B cell (primary cell): ENCODE measurements at regions not wholly inside any gene's neighbourhood (a gene's known extent, or its start where the extent isn't known, plus 50 kb on each side); places are given as distances from the start of the nearest gene placed in this dataset.

Source experiments
- ATAC-seq: fragments of 200-7000 bp; cut with Tn5 transposase; one replicate; pipeline ENCODE4 v1.10.0; 2021; ENCODE audit warnings: low read depth, mild to moderate bottlenecking, moderate number of reproducible peaks, moderate library complexity
- CTCF ChIA-PET: fragments of 350-600 bp; sonication (Branson Sonifier 250); formaldehyde crosslinking; loops from one replicate; lab custom pipeline; 2021; ENCODE audit warnings: antibody characterized with exemption, inconsistent platforms; lab: Charles Lee
- POLR2A ChIA-PET: fragments of 350-600 bp; sonication (Branson Sonifier 250); formaldehyde crosslinking; loops from one replicate; lab custom pipeline; 2021; ENCODE audit warnings: antibody characterized with exemption; lab: Charles Lee
- DNase-seq: peaks from one replicate; pipeline ENCODE4 v3.0.0; 2013
- H2AFZ ChIP-seq: 2 replicates; pipeline ENCODE4 v1.6.1; 2012; ENCODE audit warnings: mild to moderate bottlenecking, low read depth, low read length; ENCODE audit not compliant: insufficient read depth, poor library complexity, severe bottlenecking
- H3K27ac ChIP-seq, 2 donors: 1 replicate in 1 of 2; 2 replicates in 1 of 2; pipeline ENCODE4 v1.5.1; 2012 to 2013; ENCODE audit warnings: low read length in 2 of 2, mild to moderate bottlenecking in 2 of 2, moderate library complexity in 1 of 2
- H3K27me3 ChIP-seq, 4 experiments: fragments of 200-600 bp in 1 of 4; sonication (generic) in 1 of 4; replicated peaks in 1 of 4; 1 replicate in 2 of 4; 2 replicates in 2 of 4; pipeline versions ENCODE4 v1.6.1 to v1.7.0; 2013 to 2016; ENCODE audit warnings: low read length in 3 of 4, mild to moderate bottlenecking in 2 of 4, mixed read lengths in 1 of 4, moderate library complexity in 1 of 4; ENCODE audit not compliant: insufficient read depth in 4 of 4, control insufficient read depth in 3 of 4; ENCODE audit errors: control extremely low read depth in 1 of 4
- H3K36me3 ChIP-seq, 2 experiments: replicated peaks in 1 of 2; 1 replicate in 1 of 2; 2 replicates in 1 of 2; pipeline versions ENCODE4 v1.6.1 to v1.7.1; 2013; ENCODE audit warnings: low read length in 1 of 2; ENCODE audit not compliant: insufficient read depth in 2 of 2, control insufficient read depth in 1 of 2; ENCODE audit errors: control extremely low read depth in 1 of 2, extremely low read depth in 1 of 2
- H3K4me1 ChIP-seq, 2 donors: fragments of 200-600 bp in 1 of 2; sonication (generic) in 1 of 2; 1 replicate in 1 of 2; 2 replicates in 1 of 2; pipeline versions ENCODE4 v1.5.1 to v1.6.1; 2013 to 2017; ENCODE audit warnings: low read length in 2 of 2; ENCODE audit not compliant: control insufficient read depth in 2 of 2, insufficient read depth in 2 of 2
- H3K4me2 ChIP-seq: replicated peaks from 2 replicates; pipeline ENCODE3; 2012; ENCODE audit warnings: mild to moderate bottlenecking, low read depth, low read length; ENCODE audit not compliant: poor library complexity, severe bottlenecking
- H3K4me3 ChIP-seq, 5 experiments: fragments of 200-600 bp in 1 of 5; sonication (generic) in 1 of 5; 1 replicate in 3 of 5; 2 replicates in 2 of 5; pipeline versions ENCODE4 v1.5.1 to v1.7.0; 2011 to 2016; ENCODE audit warnings: low read length in 4 of 5, mild to moderate bottlenecking in 4 of 5, low read depth in 2 of 5, control low read depth in 1 of 5, moderate library complexity in 1 of 5; ENCODE audit not compliant: insufficient read depth in 1 of 5; ENCODE audit errors: control extremely low read depth in 1 of 5, extremely low read depth in 1 of 5
- H3K79me2 ChIP-seq: fragments of 200-600 bp; sonication (generic); one replicate; pipeline ENCODE4 v1.6.0; 2016; ENCODE audit warnings: low read length; ENCODE audit not compliant: control insufficient read depth, insufficient read depth
- H3K9ac ChIP-seq: fragments of 200-600 bp; sonication (generic); 2 replicates; pipeline ENCODE4 v1.6.1; 2017; ENCODE audit warnings: mild to moderate bottlenecking, low read length, moderate library complexity
- H3K9me3 ChIP-seq, 3 donors: one replicate each; pipeline versions ENCODE4 v1.6.1 to v1.7.1; 2013; ENCODE audit warnings: low read length in 2 of 3; ENCODE audit not compliant: control insufficient read depth in 2 of 3, insufficient read depth in 1 of 3; ENCODE audit errors: control extremely low read depth in 1 of 3
- H4K20me1 ChIP-seq: 2 replicates; pipeline ENCODE4 v1.6.0; 2012; ENCODE audit warnings: mild to moderate bottlenecking, low read length; ENCODE audit not compliant: insufficient read depth, control insufficient read depth, poor library complexity, severe bottlenecking
- H3K27ac Mint-ChIP-seq: one replicate; pipeline ENCODE4 v1.8.0; 2021; ENCODE audit warnings: mixed read lengths
- H3K27me3 Mint-ChIP-seq: one replicate; pipeline ENCODE4 v1.8.0; 2021; ENCODE audit warnings: mixed read lengths
- H3K4me1 Mint-ChIP-seq: one replicate; pipeline ENCODE4 v1.8.0; 2021; ENCODE audit warnings: mixed read lengths
- H3K4me3 Mint-ChIP-seq: one replicate; pipeline ENCODE4 v1.8.0; 2021; ENCODE audit warnings: mixed read lengths
- H3K9me3 Mint-ChIP-seq: one replicate; pipeline ENCODE4 v1.8.0; 2022; ENCODE audit warnings: mixed read lengths; ENCODE audit not compliant: insufficient read depth
- CTCF ChIP-seq: fragments of 200-600 bp; IDR thresholded peaks from one replicate; pipeline ENCODE4 v1.8.0; 2022; ENCODE audit warnings: antibody characterized with exemption, mild to moderate bottlenecking
- EZH2 ChIP-seq: IDR thresholded peaks from 2 replicates; pipeline ENCODE4 v1.6.1; 2012; ENCODE audit warnings: borderline replicate concordance, low read depth, mild to moderate bottlenecking, moderate library complexity, low read length; ENCODE audit not compliant: insufficient read depth, poor library complexity, severe bottlenecking
- WGBS: methylation state at CpG from one replicate; pipeline ENCODE4 v1.1.5; 2013; ENCODE audit warnings: missing lambda C conversion rate; ENCODE audit not compliant: insufficient coverage; 5-methylcytosine and 5-hydroxymethylcytosine counted together
- intact Hi-C: fragments of 100-400 bp; cut with micrococcal nuclease; formaldehyde crosslinking; loops from one replicate; pipeline ENCODE4 v1.10.0; 2022

- no peak for TF ChIP-seq EZH2
- TF ChIP-seq CTCF = no peak
- ATAC-seq (no peak), DNase-seq (no peak)
- Histone ChIP-seq H3K36me3 (no peaks in the 10 kb centered on the region), H3K79me2 (no peaks in the 10 kb centered on the region), H4K20me1 (no peaks in the 10 kb centered on the region), H3K27ac (no peak overlapping the region), H3K27me3 (peaks cover 0 to 6% (median 0%) of the 10 kb centered on the region in 4 experiments), H3K4me1 (no peaks in the 10 kb centered on the region), H2AFZ (no peak overlapping the region), H3K4me3 (no peak overlapping the region), H3K9me3 (no peaks in the 10 kb centered on the region), H3K4me2 (no peak overlapping the region), H3K9ac (no peak overlapping the region)
- no peaks in the 10 kb centered on the region for H3K9me3 Mint-ChIP-seq
- ChIA-PET CTCF (no interaction called here), POLR2A (no interaction called here)
- H3K4me3 Mint-ChIP-seq = no peak overlapping the region
- WGBS = 100% methylated on average over 4 of the region's 6 CpGs
- peak overlapping the region; percentile 1 for H3K27ac Mint-ChIP-seq
- peaks cover 46% of the 10 kb centered on the region for H3K27me3 Mint-ChIP-seq
- H3K4me1 Mint-ChIP-seq = no peaks in the 10 kb centered on the region
- intact Hi-C loops = no loop called here
These were observed 91.9 kb downstream of the RPLP1 start for GRCh38 chr15:69544365-69545113.

GRCh38 chr15:69546182-69546581 is 93.6 kb downstream of the RPLP1 start:
- Mint-ChIP-seq H3K4me3 (no peak overlapping the region), H3K27ac (no peak overlapping the region), H3K4me1 (no peaks in the 10 kb centered on the region), H3K9me3 (no peaks in the 10 kb centered on the region), H3K27me3 (peaks cover 55% of the 10 kb centered on the region)
- Histone ChIP-seq H3K9me3 (peaks cover 0 to 5% (median under 1%) of the 10 kb centered on the region in 3 donors), H2AFZ (no peak overlapping the region), H3K27ac (no peak overlapping the region), H3K4me1 (no peaks in the 10 kb centered on the region), H3K9ac (no peak overlapping the region), H3K36me3 (no peaks in the 10 kb centered on the region), H3K4me3 (no peak overlapping the region), H3K27me3 (peaks cover 0 to 10% (median 0%) of the 10 kb centered on the region in 4 experiments), H3K4me2 (no peak overlapping the region), H3K79me2 (no peaks in the 10 kb centered on the region), H4K20me1 (no peaks in the 10 kb centered on the region)
- ATAC-seq (no peak), DNase-seq (no peak)
- intact Hi-C loops = no loop called here
- no peak for TF ChIP-seq CTCF
- TF ChIP-seq EZH2 = no peak
- WGBS = 43% methylated on average over 2 of the region's 3 CpGs
- ChIA-PET CTCF (no interaction called here), POLR2A (no interaction called here)
